ENCODE measurements at regions not wholly inside any gene's neighbourhood (a gene's known extent, or its start where the extent isn't known, plus 50 kb on each side); places are given as distances from the start of the nearest gene placed in this dataset.

DNA sequence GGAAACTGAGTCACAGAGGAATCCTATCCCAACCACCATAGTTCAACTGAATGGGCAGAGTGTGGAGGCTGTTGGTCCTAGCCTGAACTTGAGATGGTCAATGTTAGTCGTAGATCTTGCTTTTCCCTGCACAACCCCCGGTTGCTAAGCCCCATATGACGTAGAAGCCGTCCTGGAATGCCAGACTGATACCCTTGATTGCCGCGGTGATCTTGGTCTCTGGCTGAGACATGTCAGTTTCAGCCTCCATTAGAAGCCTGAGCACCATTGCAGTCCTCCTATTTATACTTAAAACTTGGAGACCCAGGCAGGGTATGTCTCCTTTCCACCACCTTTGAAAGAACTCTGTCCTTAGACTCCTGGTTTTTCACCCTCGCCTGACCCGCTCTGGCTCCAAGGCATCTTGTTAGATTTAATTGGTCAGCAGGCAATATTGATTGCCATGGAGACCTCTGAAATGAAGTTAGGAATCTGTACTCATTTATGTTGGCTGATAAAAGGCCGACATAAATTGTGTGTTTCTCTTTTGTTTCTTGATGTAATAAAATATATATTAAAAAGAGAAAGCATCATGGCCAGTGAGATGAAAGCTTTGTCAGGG lies 53.4 kb downstream of the RPLP1 start:
- WGBS: 89% methylated on average over 9 of the region's 9 CpGs
- no peaks in the 10 kb centered on the region for H3K27me3 ChIP-seq (replicated peaks; ENCODE audit: insufficient read depth)
- H3K4me3 ChIP-seq: no peak overlapping the region
- no peaks in the 10 kb centered on the region for H3K36me3 ChIP-seq
- intact Hi-C loops (cut with DNase I): no loop called here
- TF ChIP-seq POLR2AphosphoS5 (IDR thresholded peaks at IDR 0.05) (no peak), POLR2A (IDR thresholded peaks at IDR 0.05) (no peak)
- TF ChIP-seq, protein P1, sequence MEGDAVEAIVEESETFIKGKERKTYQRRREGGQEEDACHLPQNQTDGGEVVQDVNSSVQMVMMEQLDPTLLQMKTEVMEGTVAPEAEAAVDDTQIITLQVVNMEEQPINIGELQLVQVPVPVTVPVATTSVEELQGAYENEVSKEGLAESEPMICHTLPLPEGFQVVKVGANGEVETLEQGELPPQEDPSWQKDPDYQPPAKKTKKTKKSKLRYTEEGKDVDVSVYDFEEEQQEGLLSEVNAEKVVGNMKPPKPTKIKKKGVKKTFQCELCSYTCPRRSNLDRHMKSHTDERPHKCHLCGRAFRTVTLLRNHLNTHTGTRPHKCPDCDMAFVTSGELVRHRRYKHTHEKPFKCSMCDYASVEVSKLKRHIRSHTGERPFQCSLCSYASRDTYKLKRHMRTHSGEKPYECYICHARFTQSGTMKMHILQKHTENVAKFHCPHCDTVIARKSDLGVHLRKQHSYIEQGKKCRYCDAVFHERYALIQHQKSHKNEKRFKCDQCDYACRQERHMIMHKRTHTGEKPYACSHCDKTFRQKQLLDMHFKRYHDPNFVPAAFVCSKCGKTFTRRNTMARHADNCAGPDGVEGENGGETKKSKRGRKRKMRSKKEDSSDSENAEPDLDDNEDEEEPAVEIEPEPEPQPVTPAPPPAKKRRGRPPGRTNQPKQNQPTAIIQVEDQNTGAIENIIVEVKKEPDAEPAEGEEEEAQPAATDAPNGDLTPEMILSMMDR (IDR thresholded peaks at IDR 0.05): no peak
- DNase-seq (ENCODE audit: low spot score): no peak
- no peak overlapping the region for H3K27ac ChIP-seq
- H3K9me3 ChIP-seq: no peaks in the 10 kb centered on the region
- no peaks in the 10 kb centered on the region for H3K4me1 ChIP-seq (replicated peaks)

GRCh38 chr15:69508659-69509058 lies 56.0 kb downstream of the RPLP1 start:
- Histone ChIP-seq H3K9me3 (no peaks in the 10 kb centered on the region), H3K27me3 (replicated peaks; ENCODE audit: insufficient read depth) (no peaks in the 10 kb centered on the region), H3K36me3 (no peaks in the 10 kb centered on the region), H3K4me3 (no peak overlapping the region), H3K27ac (no peak overlapping the region), H3K4me1 (replicated peaks) (no peaks in the 10 kb centered on the region)
- WGBS: 100% methylated on average over 1 of the region's 1 CpG
- DNase-seq (ENCODE audit: low spot score): no peak
- intact Hi-C loops (cut with DNase I): no loop called here
- no peak for TF ChIP-seq POLR2AphosphoS5 (IDR thresholded peaks at IDR 0.05)
- TF ChIP-seq POLR2A (IDR thresholded peaks at IDR 0.05): no peak
- TF ChIP-seq, protein P1 (IDR thresholded peaks at IDR 0.05): no peak

DNA sequence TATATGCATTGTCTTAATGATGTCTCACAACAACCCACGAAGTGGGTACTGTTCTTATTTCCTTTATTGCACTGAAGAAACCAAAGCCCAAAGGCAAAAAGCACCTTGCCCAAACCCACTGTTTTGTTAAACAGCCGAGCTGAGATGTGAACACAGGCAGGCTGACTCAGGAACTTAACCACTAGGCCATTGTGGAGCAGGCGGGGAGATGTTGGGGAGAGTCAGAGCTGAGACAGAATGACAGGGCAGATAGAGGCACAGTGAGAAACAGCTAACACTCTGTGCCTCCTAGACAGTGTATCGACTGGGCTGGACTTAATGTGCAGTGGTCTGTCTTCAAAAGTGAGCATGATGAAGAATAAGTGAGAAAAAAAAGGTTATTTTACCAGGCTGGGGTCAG lies 56.5 kb downstream of the RPLP1 start:
- DNase-seq (ENCODE audit: low spot score): no peak
- Histone ChIP-seq H3K36me3 (no peaks in the 10 kb centered on the region), H3K27ac (no peak overlapping the region), H3K27me3 (replicated peaks; ENCODE audit: insufficient read depth) (no peaks in the 10 kb centered on the region), H3K4me1 (replicated peaks) (no peaks in the 10 kb centered on the region), H3K9me3 (no peaks in the 10 kb centered on the region), H3K4me3 (no peak overlapping the region)
- intact Hi-C loops (cut with DNase I): no loop called here
- WGBS: 87% methylated on average over 4 of the region's 4 CpGs
- TF ChIP-seq, protein P1 (IDR thresholded peaks at IDR 0.05): no peak
- no peak for TF ChIP-seq POLR2AphosphoS5 (IDR thresholded peaks at IDR 0.05)
- TF ChIP-seq POLR2A (IDR thresholded peaks at IDR 0.05): no peak

DNA sequence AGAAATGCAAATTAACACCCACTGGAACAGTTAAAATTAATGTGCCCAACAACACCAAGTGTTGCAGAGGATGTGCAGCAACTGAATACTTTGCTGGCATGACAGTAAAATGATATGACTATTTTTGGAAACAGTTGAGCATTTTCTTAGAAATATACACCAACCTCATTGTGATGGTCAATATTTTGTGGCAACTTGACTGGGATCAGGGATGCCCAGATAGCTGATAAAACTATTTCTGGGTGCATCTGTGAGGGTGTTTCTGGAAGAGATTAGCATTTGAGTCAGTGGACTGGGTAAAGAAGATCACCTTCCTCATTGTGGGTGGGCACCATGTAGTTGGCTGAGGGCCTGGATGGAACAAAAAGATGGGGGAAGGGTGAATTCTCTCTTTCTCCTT lies 57.9 kb downstream of the RPLP1 start:
- H3K4me1 ChIP-seq (replicated peaks): no peaks in the 10 kb centered on the region
- intact Hi-C loops (cut with DNase I): no loop called here
- no peak for DNase-seq (ENCODE audit: low spot score)
- no peak overlapping the region for H3K27ac ChIP-seq
- no peaks in the 10 kb centered on the region for H3K27me3 ChIP-seq (replicated peaks; ENCODE audit: insufficient read depth)
- H3K4me3 ChIP-seq: no peak overlapping the region
- no peaks in the 10 kb centered on the region for H3K9me3 ChIP-seq
- no peaks in the 10 kb centered on the region for H3K36me3 ChIP-seq
- TF ChIP-seq POLR2AphosphoS5 (IDR thresholded peaks at IDR 0.05): no peak
- TF ChIP-seq, protein P1 (IDR thresholded peaks at IDR 0.05): no peak
- TF ChIP-seq POLR2A (IDR thresholded peaks at IDR 0.05): no peak

DNA sequence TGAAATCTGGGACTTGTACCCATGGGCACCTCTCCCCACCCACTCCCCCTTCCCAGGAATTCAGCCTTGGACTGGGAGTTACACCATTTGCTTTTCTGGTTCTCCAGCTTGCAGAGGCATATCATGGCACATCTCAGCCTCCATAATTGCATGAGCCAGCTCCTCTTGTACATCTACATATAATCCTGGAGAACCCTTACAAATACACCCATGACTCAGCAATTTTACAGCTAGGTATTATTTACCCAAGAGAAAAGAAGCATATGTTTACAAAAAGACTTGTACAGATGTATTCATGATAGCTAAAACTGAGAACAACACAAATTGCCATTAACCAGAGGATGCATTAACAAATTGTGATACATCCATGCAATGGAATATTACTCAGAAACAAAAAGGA lies 58.4 kb downstream of the RPLP1 start:
- H3K4me1 ChIP-seq (replicated peaks): no peaks in the 10 kb centered on the region
- TF ChIP-seq, protein P1 (IDR thresholded peaks at IDR 0.05): no peak
- TF ChIP-seq POLR2A (IDR thresholded peaks at IDR 0.05): no peak
- TF ChIP-seq POLR2AphosphoS5 (IDR thresholded peaks at IDR 0.05): no peak
- no peak overlapping the region for H3K4me3 ChIP-seq
- no peak for DNase-seq (ENCODE audit: low spot score)
- intact Hi-C loops (cut with DNase I): no loop called here
- H3K36me3 ChIP-seq: no peaks in the 10 kb centered on the region
- H3K27ac ChIP-seq: no peak overlapping the region
- H3K27me3 ChIP-seq (replicated peaks; ENCODE audit: insufficient read depth): no peaks in the 10 kb centered on the region
- no peaks in the 10 kb centered on the region for H3K9me3 ChIP-seq

All from prostate gland (tissue), 2 donors.